ENCODE measurements at regions not wholly inside any gene's neighbourhood (a gene's known extent, or its start where the extent isn't known, plus 50 kb on each side); places are given as distances from the start of the nearest gene placed in this dataset.

DNA sequence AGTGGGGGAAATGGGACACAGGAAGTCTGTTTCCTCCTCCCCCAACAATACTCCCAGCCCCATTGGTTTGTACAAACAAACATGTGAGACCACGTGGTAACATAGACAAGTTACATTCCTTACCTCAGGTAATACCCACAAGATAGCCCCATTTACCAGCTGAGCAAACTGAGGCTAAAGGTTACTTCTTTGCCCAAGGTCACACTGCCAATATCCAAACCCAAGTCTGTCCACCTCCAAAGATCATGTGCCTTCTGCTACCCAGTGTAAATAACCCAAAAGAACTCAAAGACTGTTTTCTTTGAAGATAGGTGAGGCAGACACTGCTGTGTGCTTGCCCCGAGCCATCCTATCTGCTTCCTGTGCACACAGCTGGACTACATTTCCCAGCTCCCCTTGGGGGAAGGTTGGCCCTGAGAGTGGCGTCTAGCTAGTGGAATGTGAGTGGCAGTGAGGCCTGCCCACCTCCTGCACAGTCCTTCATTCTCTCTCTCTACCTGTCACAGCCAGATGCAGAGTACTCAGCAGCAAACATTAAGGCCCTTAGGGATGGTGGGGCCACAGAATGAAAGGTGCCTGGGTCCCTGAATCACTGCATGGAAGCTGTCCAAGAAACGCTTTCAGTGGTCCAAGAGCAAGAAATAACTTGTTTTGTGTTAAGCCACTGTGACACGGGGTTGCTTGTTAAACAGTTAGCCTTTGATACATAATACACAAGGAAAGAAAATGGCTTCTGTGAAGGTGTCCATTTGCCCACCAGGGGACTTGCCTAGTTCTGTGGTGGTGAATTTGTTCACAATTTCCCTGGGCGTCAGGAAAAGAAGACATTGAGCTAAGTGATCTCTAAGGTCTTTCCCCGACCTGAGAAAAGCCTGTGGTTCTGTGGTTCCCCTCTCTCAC is 257.7 kb upstream of the NFE2L3 start:
- TF ChIP-seq POLR2A (IDR thresholded peaks at IDR 0.05; ENCODE audit: low read length) (no peak), GATA1 (IDR thresholded peaks at IDR 0.05; ENCODE audit: low read depth, low read length) (no peak)
- peak; percentile 18 to 31 for DNase-seq

DNA sequence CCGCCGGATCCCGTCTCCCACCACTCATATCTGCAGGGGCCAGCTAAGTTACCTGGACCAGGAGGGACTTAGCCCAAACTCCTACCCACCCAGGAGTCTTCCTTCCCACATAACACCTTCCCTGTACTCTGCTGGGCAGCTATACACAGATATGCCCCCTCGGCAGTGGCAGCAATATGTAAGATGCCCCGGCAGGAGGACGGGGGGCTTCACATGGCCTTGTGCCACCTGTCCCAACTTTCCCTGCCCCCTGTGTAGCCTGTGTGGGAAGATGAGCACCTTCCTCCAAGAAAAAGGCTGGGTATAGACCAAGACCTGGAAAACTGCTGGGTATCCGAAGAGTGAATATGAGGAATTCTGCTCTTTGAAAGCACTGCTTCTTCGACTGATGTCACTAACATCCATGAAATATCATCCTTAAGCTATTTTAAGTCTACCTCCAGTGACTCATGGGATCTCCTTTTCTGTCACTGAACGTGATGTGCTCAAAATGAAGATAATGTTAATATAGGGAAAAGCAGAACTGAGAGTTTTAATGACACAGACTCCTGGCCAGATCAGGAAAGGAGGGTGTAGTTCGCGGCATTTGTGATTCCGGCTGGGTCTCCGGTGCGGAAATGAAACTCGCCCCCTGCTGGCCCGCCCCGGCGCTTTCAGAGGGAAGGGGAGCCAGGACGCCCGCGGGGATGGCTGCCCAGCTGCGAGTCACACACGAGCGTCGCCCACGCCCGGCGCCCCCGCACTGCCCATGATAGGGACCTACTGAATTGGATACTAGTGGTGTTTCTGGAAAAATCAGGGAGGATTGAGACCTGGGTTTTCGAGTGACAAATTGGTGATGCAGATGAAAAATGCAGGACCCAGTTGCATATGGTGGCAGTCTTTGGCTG is 256.9 kb upstream of the NFE2L3 start:
- peak; percentile 54 to 62 for DNase-seq
- no peak for TF ChIP-seq GATA1 (IDR thresholded peaks at IDR 0.05; ENCODE audit: low read depth, low read length)

DNA sequence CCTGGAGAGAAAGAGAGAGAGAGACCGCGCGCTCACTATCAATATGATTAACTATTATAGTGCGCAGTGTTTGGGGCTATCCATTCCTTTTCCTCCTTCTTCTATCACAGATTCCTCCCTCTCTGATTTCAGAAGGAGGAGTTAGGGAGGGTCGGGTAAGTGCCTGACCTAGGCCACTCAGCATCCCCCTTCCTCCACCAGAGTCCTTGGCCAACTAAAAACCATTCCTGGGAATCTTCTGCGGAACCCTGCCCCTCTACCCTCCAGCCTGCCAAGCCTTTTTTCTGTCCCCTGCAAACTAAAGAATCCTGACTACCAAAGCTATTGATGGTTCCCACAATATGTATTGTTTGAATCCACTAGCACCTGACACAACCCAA is 256.2 kb upstream of the NFE2L3 start:
- no peak for TF ChIP-seq POLR2A (IDR thresholded peaks at IDR 0.05; ENCODE audit: low read length)
- TF ChIP-seq GATA1 (IDR thresholded peaks at IDR 0.05; ENCODE audit: low read depth, low read length): no peak
- DNase-seq: no peak

DNA sequence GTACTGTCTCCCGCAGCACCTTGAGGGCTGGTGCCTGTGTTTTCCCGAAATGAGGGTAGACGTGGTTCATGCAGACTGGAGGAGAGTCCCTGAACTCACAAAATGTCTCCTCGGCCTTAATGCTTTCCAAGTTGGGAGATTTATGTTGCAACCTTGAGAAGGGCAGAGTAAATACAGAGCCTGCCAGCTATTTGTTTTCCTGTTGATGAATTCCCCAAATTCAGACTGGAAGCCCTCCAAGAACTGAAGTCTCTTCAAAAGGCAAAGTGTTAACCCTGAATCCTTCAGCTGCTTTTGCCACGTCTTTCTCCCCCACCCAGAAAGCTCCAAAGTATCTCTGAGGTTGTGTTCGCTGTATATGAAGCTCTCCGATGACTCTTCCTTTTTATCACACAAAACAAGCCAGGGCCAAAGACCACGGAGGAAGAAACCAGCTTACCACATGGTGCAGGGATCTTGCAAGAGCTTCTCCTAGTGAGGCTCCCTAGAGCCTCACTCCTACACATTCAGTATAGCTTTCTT is 254.7 kb upstream of the NFE2L3 start:
- DNase-seq: no peak
- no peak for TF ChIP-seq POLR2A (IDR thresholded peaks at IDR 0.05; ENCODE audit: low read length)
- no peak for TF ChIP-seq GATA1 (IDR thresholded peaks at IDR 0.05; ENCODE audit: low read depth, low read length)

DNA sequence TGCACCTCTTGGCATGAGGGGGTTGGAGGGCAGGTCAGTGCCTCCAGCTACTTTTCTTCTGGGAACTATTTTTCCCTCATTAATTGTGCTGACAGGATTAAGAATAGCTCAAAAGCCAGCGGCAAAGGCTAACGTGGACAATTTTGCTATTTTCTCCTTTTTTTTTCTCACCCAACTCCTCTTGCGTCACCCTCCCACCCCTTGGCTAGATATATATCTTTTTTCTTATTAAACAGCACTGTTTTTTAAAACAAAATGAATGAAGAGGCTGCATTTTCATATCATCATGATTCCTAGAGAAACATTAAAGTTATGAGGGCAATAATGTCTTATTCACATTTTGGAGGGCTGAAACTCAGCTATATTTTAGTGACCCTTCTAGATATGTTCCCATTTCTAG is 251.8 kb upstream of the NFE2L3 start:
- no peak for TF ChIP-seq POLR2A (IDR thresholded peaks at IDR 0.05; ENCODE audit: low read length)
- no peak for TF ChIP-seq GATA1 (IDR thresholded peaks at IDR 0.05; ENCODE audit: low read depth, low read length)
- no peak for DNase-seq

DNA sequence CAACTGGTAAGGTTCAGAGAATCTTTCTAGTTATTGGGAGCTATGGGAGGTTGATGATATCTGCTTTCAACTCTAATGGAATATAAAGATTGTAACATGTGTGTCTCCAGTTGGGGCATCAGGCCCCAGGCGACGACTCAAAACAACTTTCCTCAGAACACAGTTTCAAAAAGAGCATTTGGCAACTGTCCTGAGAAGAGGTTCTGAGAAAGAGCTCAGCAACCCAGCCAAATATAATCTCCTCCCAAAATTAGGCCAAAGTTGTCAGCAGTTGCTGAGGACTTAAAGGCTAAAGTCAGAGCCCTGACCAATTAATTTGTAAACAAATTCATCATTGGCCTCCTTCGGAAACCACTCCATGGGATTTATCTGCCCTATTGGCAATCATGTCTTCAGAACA is 251.1 kb upstream of the NFE2L3 start:
- DNase-seq: no peak
- TF ChIP-seq GATA1 (IDR thresholded peaks at IDR 0.05; ENCODE audit: low read depth, low read length) (no peak), POLR2A (IDR thresholded peaks at IDR 0.05; ENCODE audit: low read length) (no peak)

- DNase-seq: no peak
- no peak for TF ChIP-seq POLR2A (IDR thresholded peaks at IDR 0.05; ENCODE audit: low read length)
- no peak for TF ChIP-seq GATA1 (IDR thresholded peaks at IDR 0.05; ENCODE audit: low read depth, low read length)
Observed at GRCh38 chr7:25901658-25902057, 250.3 kb upstream of the NFE2L3 start.

DNA sequence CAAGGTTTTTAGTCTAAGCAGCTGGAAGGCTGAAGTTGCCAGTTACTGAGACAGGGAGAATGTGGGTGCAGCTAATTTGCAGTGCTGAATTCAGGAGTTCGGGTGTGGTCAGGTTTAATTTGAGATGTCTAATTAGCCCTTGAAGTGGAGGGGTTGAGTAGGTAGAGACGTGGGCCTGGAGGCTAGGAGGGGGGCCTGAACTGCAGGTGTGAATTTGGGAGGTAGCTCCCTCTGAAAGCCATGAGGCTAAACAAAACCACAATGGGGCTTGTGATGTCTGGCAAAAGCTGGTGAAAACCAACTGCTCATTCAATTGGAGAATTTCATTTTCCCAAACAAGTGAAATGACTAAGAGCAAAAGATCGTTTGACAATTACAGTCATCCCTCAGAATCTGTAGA is 246.0 kb upstream of the NFE2L3 start:
- no peak for TF ChIP-seq GATA1 (IDR thresholded peaks at IDR 0.05; ENCODE audit: low read depth, low read length)
- no peak for DNase-seq

GRCh38 chr7:25906760-25907159 is 245.2 kb upstream of the NFE2L3 start:
- DNase-seq: no peak
- TF ChIP-seq GATA1 (IDR thresholded peaks at IDR 0.05; ENCODE audit: low read depth, low read length): no peak
- TF ChIP-seq POLR2A (IDR thresholded peaks at IDR 0.05; ENCODE audit: low read length): no peak

- TF ChIP-seq POLR2A (IDR thresholded peaks at IDR 0.05; ENCODE audit: low read length) (no peak), GATA1 (IDR thresholded peaks at IDR 0.05; ENCODE audit: low read depth, low read length) (no peak)
- DNase-seq: no peak
Observed at GRCh38 chr7:25907214-25907613, 244.8 kb upstream of the NFE2L3 start.

DNA sequence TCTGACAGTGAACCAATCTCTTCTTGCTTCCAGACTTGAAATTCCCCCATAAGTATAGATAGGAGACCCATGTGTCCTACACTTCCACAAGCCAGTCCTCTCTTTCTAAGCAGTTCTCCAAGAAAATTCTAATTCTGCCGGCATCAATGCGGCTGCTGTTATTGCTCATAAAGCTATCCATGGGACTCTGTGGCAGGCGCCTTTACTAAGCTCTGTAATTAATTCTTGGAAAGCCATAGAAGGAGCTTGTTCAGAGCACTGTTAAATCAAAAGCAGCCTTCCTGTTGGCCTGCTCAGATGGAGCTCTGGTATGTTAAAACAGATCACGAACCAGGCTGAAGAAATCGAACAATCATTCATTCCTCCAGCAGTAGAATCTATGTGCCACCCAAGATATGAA is 244.3 kb upstream of the NFE2L3 start:
- TF ChIP-seq POLR2A (IDR thresholded peaks at IDR 0.05; ENCODE audit: low read length) (no peak), GATA1 (IDR thresholded peaks at IDR 0.05; ENCODE audit: low read depth, low read length) (no peak)
- DNase-seq: no peak

GRCh38 chr7:25908154-25908949 is 243.6 kb upstream of the NFE2L3 start:
- TF ChIP-seq POLR2A (IDR thresholded peaks at IDR 0.05; ENCODE audit: low read length): no peak
- no peak for DNase-seq

DNA sequence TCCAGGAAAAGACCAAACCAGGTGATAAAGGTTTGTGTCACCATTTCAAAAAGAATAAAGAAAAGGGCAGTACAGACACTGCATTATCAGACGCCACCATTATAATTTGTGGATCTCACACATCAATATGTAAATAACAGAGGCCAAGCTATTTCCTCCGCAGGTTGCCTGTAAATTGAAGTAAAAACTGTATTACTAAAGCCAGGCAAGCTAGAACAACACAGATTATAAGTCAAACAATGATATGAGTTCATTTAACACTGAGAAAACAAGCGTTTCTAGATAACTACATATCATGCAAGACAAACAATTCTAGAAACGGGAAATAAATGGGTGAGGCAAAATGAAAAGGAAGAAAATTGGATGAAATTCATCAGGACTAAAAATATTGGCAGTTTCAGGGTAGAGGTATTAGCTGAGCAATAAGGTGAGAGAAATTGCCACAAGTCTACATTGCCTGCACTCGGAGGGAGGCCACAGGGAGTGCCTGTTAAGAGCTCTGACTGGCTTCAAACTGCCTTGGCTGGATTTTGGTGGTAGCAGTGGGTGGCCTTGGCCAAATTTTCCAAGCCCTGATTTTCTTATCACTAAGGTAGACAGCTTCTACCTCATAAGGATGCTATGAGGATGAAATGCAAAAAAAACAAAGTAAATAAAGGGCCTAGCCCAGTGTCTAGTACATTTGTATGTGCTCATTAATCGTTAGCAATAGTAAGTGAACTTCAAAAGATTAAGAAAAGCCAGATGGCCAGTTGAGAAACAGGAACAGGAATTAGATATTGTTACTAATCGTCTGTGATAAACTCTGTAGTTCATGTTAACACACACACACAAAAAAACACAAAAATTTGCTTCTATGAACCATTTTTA is 240.0 kb upstream of the NFE2L3 start:
- no peak for DNase-seq
- TF ChIP-seq GATA1 (IDR thresholded peaks at IDR 0.05; ENCODE audit: low read depth, low read length) (no peak), POLR2A (IDR thresholded peaks at IDR 0.05; ENCODE audit: low read length) (no peak)

Measured in erythroblast (primary cell).